IMR-90 (cell line): ENCODE measurements at regions not wholly inside any gene's neighbourhood (a gene's known extent, or its start where the extent isn't known, plus 50 kb on each side); places are given as distances from the start of the nearest gene placed in this dataset.

Experiments
- ATAC-seq: fragments of 200-7000 bp; cut with Tn5 transposase; 2 replicates; pipeline ENCODE4 v1.9.1; 2020; ENCODE audit warnings: low read depth, mild to moderate bottlenecking, moderate library complexity
- BruUV-seq: library from RNA; stranded (reverse); fragments of 400-500 nt; replicated peaks from 2 replicates; lab custom pipeline; 2021; lab: Mats Ljungman, UMichigan
- CTCF ChIA-PET: fragments of 300-600 bp; formaldehyde crosslinking; extraction: SDS; loops from one replicate; lab custom pipeline; 2021; ENCODE audit warnings: antibody characterized with exemption; lab: Yijun Ruan, JAX
- POLR2A ChIA-PET: fragments of 300-600 bp; sonication (Branson Sonifier 250); formaldehyde crosslinking; loops from one replicate; lab custom pipeline; 2022; ENCODE audit warnings: antibody characterized with exemption; ENCODE audit not compliant: unreplicated experiment; lab: Charles Lee
- DNase-seq: peaks from one replicate; pipeline ENCODE4 v3.0.0; 2013
- H2AFZ ChIP-seq: replicated peaks from 2 replicates; pipeline ENCODE3; 2013; ENCODE audit warnings: low read length, mild to moderate bottlenecking; ENCODE audit not compliant: poor library complexity
- H2AK5ac ChIP-seq: 2 replicates; pipeline ENCODE4 v1.6.1; 2013; ENCODE audit warnings: low read depth, low read length, inconsistent platforms
- H2AK9ac ChIP-seq: replicated peaks from 2 replicates; pipeline ENCODE3; 2013; ENCODE audit warnings: mild to moderate bottlenecking, low read depth, low read length, moderate library complexity; ENCODE audit not compliant: poor library complexity
- H2BK120ac ChIP-seq: 2 replicates; pipeline ENCODE4 v1.6.1; 2013; ENCODE audit warnings: low read depth, low read length, inconsistent platforms
- H2BK15ac ChIP-seq: 3 replicates; pipeline ENCODE4 v1.6.1; 2013; ENCODE audit warnings: low read depth, low read length, inconsistent platforms
- H2BK20ac ChIP-seq: 2 replicates; pipeline ENCODE4 v1.6.1; 2013; ENCODE audit warnings: low read depth, mild to moderate bottlenecking, inconsistent platforms, low read length, moderate library complexity
- H2BK5ac ChIP-seq: 2 replicates; pipeline ENCODE4 v1.6.1; 2013; ENCODE audit warnings: mild to moderate bottlenecking, low read depth, low read length, inconsistent platforms; ENCODE audit not compliant: poor library complexity, severe bottlenecking
- H3K14ac ChIP-seq: replicated peaks from 2 replicates; pipeline ENCODE4 v1.6.1; 2013; ENCODE audit warnings: low read depth, low read length, inconsistent platforms
- H3K18ac ChIP-seq: 2 replicates; pipeline ENCODE4 v1.6.1; 2013; ENCODE audit warnings: low read depth, low read length, control low read depth
- H3K23ac ChIP-seq: 2 replicates; pipeline ENCODE4 v1.6.1; 2013; ENCODE audit warnings: low read depth, low read length, inconsistent platforms
- H3K27ac ChIP-seq: 2 replicates; pipeline ENCODE4 v1.5.1; 2013; ENCODE audit warnings: mild to moderate bottlenecking, control low read depth, low read length; ENCODE audit not compliant: insufficient read depth
- H3K27me3 ChIP-seq: 2 replicates; pipeline ENCODE4 v1.6.1; 2013; ENCODE audit warnings: low read length; ENCODE audit not compliant: control insufficient read depth, insufficient read depth
- H3K36me3 ChIP-seq: 2 replicates; pipeline ENCODE4 v1.6.1; 2013; ENCODE audit warnings: low read length, mixed read lengths; ENCODE audit not compliant: control insufficient read depth, insufficient read depth
- H3K4ac ChIP-seq: 2 replicates; pipeline ENCODE4 v1.6.1; 2013; ENCODE audit warnings: low read depth, low read length, inconsistent platforms
- H3K4me1 ChIP-seq: 2 replicates; pipeline ENCODE4 v1.6.1; 2013; ENCODE audit warnings: low read length, mixed read lengths; ENCODE audit not compliant: control insufficient read depth, insufficient read depth
- H3K4me2 ChIP-seq: 2 replicates; pipeline ENCODE4 v1.6.1; 2013; ENCODE audit warnings: low read depth, mild to moderate bottlenecking, control low read depth, low read length, moderate library complexity
- H3K4me3 ChIP-seq: 2 replicates; pipeline ENCODE4 v1.5.1; 2013; ENCODE audit warnings: low read depth, mild to moderate bottlenecking, control low read depth, low read length, moderate library complexity; ENCODE audit not compliant: insufficient read depth
- H3K56ac ChIP-seq: 2 replicates; pipeline ENCODE4 v1.6.1; 2013; ENCODE audit warnings: low read length, inconsistent platforms; ENCODE audit not compliant: insufficient read depth; ENCODE audit errors: extremely low read depth
- H3K79me1 ChIP-seq, 2 experiments: 2 replicates each; pipeline ENCODE4 v1.6.1; 2013; ENCODE audit warnings: low read length in 2 of 2, inconsistent platforms in 1 of 2, low read depth in 1 of 2
- H3K9ac ChIP-seq: 2 replicates; pipeline ENCODE4 v1.6.1; 2013; ENCODE audit warnings: low read depth, low read length, control low read depth
- H3K9me1 ChIP-seq: 2 replicates; pipeline ENCODE4 v1.6.1; 2013; ENCODE audit warnings: low read length, inconsistent platforms; ENCODE audit not compliant: insufficient read depth
- H3K9me3 ChIP-seq: 2 replicates; pipeline ENCODE4 v1.6.1; 2013; ENCODE audit warnings: low read length; ENCODE audit not compliant: control insufficient read depth, insufficient read depth
- H4K20me1 ChIP-seq: 2 replicates; pipeline ENCODE4 v1.6.1; 2013; ENCODE audit warnings: low read length, inconsistent platforms; ENCODE audit not compliant: insufficient read depth
- H4K5ac ChIP-seq: 2 replicates; pipeline ENCODE4 v1.6.1; 2013; ENCODE audit warnings: mild to moderate bottlenecking, low read depth, low read length, control low read depth
- H4K8ac ChIP-seq, 2 experiments: 2 replicates each; pipeline ENCODE4 v1.6.1; 2013; ENCODE audit warnings: low read depth in 2 of 2, low read length in 2 of 2, control low read depth in 1 of 2, inconsistent platforms in 1 of 2
- H4K91ac ChIP-seq: 2 replicates; pipeline ENCODE4 v1.6.1; 2013; ENCODE audit warnings: low read depth, low read length, inconsistent platforms; ENCODE audit not compliant: insufficient read depth
- CTCF ChIP-seq: conservative IDR thresholded peaks from 2 replicates; pipeline ENCODE4 v1.5.1; 2012; ENCODE audit warnings: mild to moderate bottlenecking, low read depth, low read length, improper control_type of control experiment
- NFE2L2 ChIP-seq: fragments of 150-350 bp; IDR thresholded peaks from 2 replicates; pipeline ENCODE4 v1.6.1; 2016; ENCODE audit warnings: low read depth, mild to moderate bottlenecking, low read length
- dilution Hi-C: fragments of 300-500 bp; cut with HindIII; formaldehyde crosslinking; loops from one replicate; pipeline ENCODE4 v1.14.3; 2018; ENCODE audit warnings: low sequenced_read_pairs; ENCODE audit not compliant: unreplicated experiment
- in situ Hi-C: fragments of 300-500 bp; cut with MboI; formaldehyde crosslinking; loops from 3 replicates; pipeline ENCODE4 v1.14.3; 2019; ENCODE audit warnings: low sequenced_read_pairs, inconsistent platforms, mixed read lengths
- intact Hi-C: fragments of 100-400 bp; cut with micrococcal nuclease; formaldehyde crosslinking; loops from 2 replicates; pipeline ENCODE4 v1.10.0; 2022

DNA sequence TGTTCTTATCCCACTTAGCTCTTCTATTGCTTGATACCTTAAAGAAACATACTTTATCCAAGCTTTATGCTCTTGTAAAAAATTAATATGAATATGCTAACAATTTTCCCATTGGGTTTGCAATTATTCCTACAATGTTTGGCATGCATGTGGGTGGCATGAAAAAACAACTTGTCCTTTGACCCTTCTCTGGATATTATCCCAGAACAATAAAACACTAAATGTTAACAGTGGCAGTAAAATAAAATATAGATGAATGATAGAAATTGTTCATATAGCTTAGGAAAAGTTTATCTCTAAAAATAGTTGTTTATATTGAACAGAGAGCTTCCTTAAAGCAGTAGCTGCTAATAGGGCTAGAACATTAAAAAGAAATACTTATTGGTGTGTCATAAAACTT lies 860.5 kb upstream of the LRRC4C start:
- Histone ChIP-seq H4K8ac (no peak overlapping the region), H2AK5ac (no peak overlapping the region), H2BK5ac (no peak overlapping the region), H4K5ac (no peak overlapping the region), H2AFZ (no peak overlapping the region), H3K9me3 (peaks cover 5% of the 10 kb centered on the region; the same call in 1 of the 2 replicates), H3K27me3 (no peaks in the 10 kb centered on the region), H3K4me3 (no peak overlapping the region), H3K23ac (no peak overlapping the region), H3K9me1 (no peaks in the 10 kb centered on the region), H3K4me2 (no peak overlapping the region), H3K4me1 (no peaks in the 10 kb centered on the region), H4K20me1 (no peaks in the 10 kb centered on the region), H2AK9ac (no peak overlapping the region), H3K14ac (no peak overlapping the region), H3K9ac (no peak overlapping the region), H2BK20ac (no peak overlapping the region), H2BK120ac (no peak overlapping the region), H3K56ac (no peak overlapping the region), H3K79me1 (no peaks in the 10 kb centered on the region), H2BK15ac (no peak overlapping the region), H4K91ac (no peak overlapping the region), H3K4ac (no peak overlapping the region), H3K18ac (no peak overlapping the region), H3K36me3 (no peaks in the 10 kb centered on the region), H3K27ac (no peak overlapping the region)
- no TSS peak for BruUV-seq
- dilution Hi-C loops (no loop called here), intact Hi-C loops (no loop called here), in situ Hi-C loops (no loop called here)
- ChIA-PET CTCF (no interaction called here), POLR2A (no interaction called here)
- ATAC-seq, result no peak
- no peak for TF ChIP-seq CTCF
- TF ChIP-seq NFE2L2, result no peak
- DNase-seq, result no peak
